Keratinocyte (primary cell): ENCODE measurements at regions not wholly inside any gene's neighbourhood (a gene's known extent, or its start where the extent isn't known, plus 50 kb on each side); places are given as distances from the start of the nearest gene placed in this dataset.

Experiments
- DNase-seq: peaks from one replicate; pipeline ENCODE4 v3.0.0-alpha.2; 2011; ENCODE audit warnings: low read depth, missing footprints, low spot score
- FAIRE-seq: peaks from 2 replicates; lab custom pipeline; 2011; peaks lifted over from hg19 to GRCh38; lab: Jason Lieb, UNC
- H2AFZ ChIP-seq: 2 replicates; pipeline ENCODE4 v1.6.0; 2012; ENCODE audit warnings: low read length, control low read depth, inconsistent platforms; ENCODE audit not compliant: control insufficient read depth
- H3K27ac ChIP-seq: 2 replicates; pipeline ENCODE4 v1.5.1; 2011; ENCODE audit warnings: low read length; ENCODE audit not compliant: control insufficient read depth, insufficient read depth
- H3K27me3 ChIP-seq: 3 replicates; pipeline ENCODE4 v1.6.0; 2011; ENCODE audit warnings: low read length; ENCODE audit not compliant: control insufficient read depth, insufficient read depth; ENCODE audit errors: extremely low read depth
- H3K36me3 ChIP-seq, 2 experiments: 2 replicates in 1 of 2; 3 replicates in 1 of 2; pipeline ENCODE4 v1.5.1; 2011; ENCODE audit warnings: low read length in 2 of 2, mild to moderate bottlenecking in 1 of 2; ENCODE audit not compliant: control insufficient read depth in 2 of 2, insufficient read depth in 2 of 2; ENCODE audit errors: extremely low read depth in 1 of 2
- H3K4me1 ChIP-seq: 3 replicates; pipeline ENCODE4 v1.5.1; 2011; ENCODE audit warnings: low read length; ENCODE audit not compliant: control insufficient read depth, insufficient read depth; ENCODE audit errors: extremely low read depth
- H3K4me2 ChIP-seq: 3 replicates; pipeline ENCODE4 v1.6.0; 2011; ENCODE audit warnings: low read depth, low read length; ENCODE audit not compliant: control insufficient read depth, insufficient read depth; ENCODE audit errors: extremely low read depth
- H3K4me3 ChIP-seq, 3 experiments: fragments of 200-600 bp in 1 of 3; sonication (generic) in 1 of 3; 2 replicates in 2 of 3; 3 replicates in 1 of 3; pipeline ENCODE4 v1.5.1; 2011 to 2016; ENCODE audit warnings: low read length in 3 of 3, mild to moderate bottlenecking in 3 of 3, control low read depth in 2 of 3, inconsistent platforms in 1 of 3, low read depth in 1 of 3, mixed read lengths in 1 of 3, mixed run types in 1 of 3, moderate library complexity in 1 of 3; ENCODE audit not compliant: control insufficient read depth in 2 of 3, insufficient read depth in 2 of 3; ENCODE audit errors: extremely low read depth in 1 of 3
- H3K79me2 ChIP-seq: 2 replicates; pipeline ENCODE4 v1.6.0; 2012; ENCODE audit warnings: low read length; ENCODE audit not compliant: control insufficient read depth, insufficient read depth
- H3K9ac ChIP-seq: 3 replicates; pipeline ENCODE4 v1.6.0; 2011; ENCODE audit warnings: low read length; ENCODE audit not compliant: control insufficient read depth, insufficient read depth; ENCODE audit errors: extremely low read depth
- H3K9me1 ChIP-seq: 3 replicates; pipeline ENCODE4 v1.6.0; 2011; ENCODE audit warnings: low read length; ENCODE audit not compliant: control insufficient read depth, insufficient read depth; ENCODE audit errors: extremely low read depth
- H3K9me3 ChIP-seq: 2 replicates; pipeline ENCODE4 v1.5.1; 2012; ENCODE audit warnings: low read depth, low read length; ENCODE audit not compliant: control insufficient read depth
- H4K20me1 ChIP-seq: 3 replicates; pipeline ENCODE4 v1.6.0; 2011; ENCODE audit warnings: low read length; ENCODE audit not compliant: control insufficient read depth, insufficient read depth; ENCODE audit errors: extremely low read depth
- CTCF ChIP-seq, 3 experiments: IDR thresholded peaks in 1 of 3; conservative IDR thresholded peaks in 1 of 3; optimal IDR thresholded peaks in 1 of 3; 2 replicates in 2 of 3; 3 replicates in 1 of 3; pipeline versions ENCODE3 to v1.5.1; 2011; ENCODE audit warnings: low read length in 3 of 3, mild to moderate bottlenecking in 3 of 3, moderate library complexity in 2 of 3, control low read depth in 1 of 3, inconsistent platforms in 1 of 3; ENCODE audit not compliant: insufficient read depth in 2 of 3; ENCODE audit errors: extremely low read depth in 1 of 3
- EZH2 ChIP-seq: IDR thresholded peaks from one replicate; pipeline ENCODE4 v1.6.1; 2012; ENCODE audit warnings: inconsistent platforms, mild to moderate bottlenecking, low read length, moderate library complexity
- dilution Hi-C: fragments of 300-500 bp; cut with MboI; formaldehyde crosslinking; loops from one replicate; pipeline ENCODE4 v1.7.0; 2020; ENCODE audit warnings: low sequenced_read_pairs; ENCODE audit not compliant: extremely low pct_ligation_motif_present

- Histone ChIP-seq H3K36me3 (no peaks in the 10 kb centered on the region), H3K4me2 (no peak overlapping the region), H3K9me1 (no peaks in the 10 kb centered on the region), H3K9me3 (no peaks in the 10 kb centered on the region), H3K4me1 (no peaks in the 10 kb centered on the region), H3K27ac (no peak overlapping the region), H3K27me3 (no peaks in the 10 kb centered on the region), H3K79me2 (no peaks in the 10 kb centered on the region), H4K20me1 (no peaks in the 10 kb centered on the region), H2AFZ (no peak overlapping the region), H3K4me3 (no peak overlapping the region), H3K9ac (no peak overlapping the region)
- DNase-seq (no peak), FAIRE-seq (no peak)
- TF ChIP-seq CTCF (optimal IDR thresholded peaks at IDR 0.05 in 1 of 3, IDR thresholded peaks at IDR 0.05 in 1 of 3, conservative IDR thresholded peaks at IDR 0.05 in 1 of 3; ENCODE audit: extremely low read depth in 1 of 3, insufficient read depth in 2 of 3, low read length in 3 of 3) (no peak), EZH2 (no peak)
- dilution Hi-C loops: no loop called here
Measured at GRCh38 chr11:71131861-71132260, 120.5 kb downstream of the SHANK2 start.

- Histone ChIP-seq H3K9me1 (no peaks in the 10 kb centered on the region), H4K20me1 (no peaks in the 10 kb centered on the region), H3K27me3 (no peaks in the 10 kb centered on the region), H3K4me3 (no peak overlapping the region), H2AFZ (no peak overlapping the region), H3K9ac (no peak overlapping the region), H3K79me2 (no peaks in the 10 kb centered on the region), H3K9me3 (no peaks in the 10 kb centered on the region), H3K27ac (no peak overlapping the region), H3K36me3 (no peaks in the 10 kb centered on the region), H3K4me1 (no peaks in the 10 kb centered on the region), H3K4me2 (no peak overlapping the region)
- DNase-seq (no peak), FAIRE-seq (no peak)
- TF ChIP-seq EZH2: no peak
- TF ChIP-seq CTCF (optimal IDR thresholded peaks at IDR 0.05 in 1 of 3, IDR thresholded peaks at IDR 0.05 in 1 of 3, conservative IDR thresholded peaks at IDR 0.05 in 1 of 3; ENCODE audit: extremely low read depth in 1 of 3, insufficient read depth in 2 of 3, low read length in 3 of 3): no peak
- dilution Hi-C loops: no loop called here
Measured at GRCh38 chr11:71130106-71130505, 122.3 kb downstream of the SHANK2 start.
